Upper lobe of left lung (tissue), 4 donors: ENCODE measurements at regions not wholly inside any gene's neighbourhood (a gene's known extent, or its start where the extent isn't known, plus 50 kb on each side); places are given as distances from the start of the nearest gene placed in this dataset.

ENCODE experiments used
- CTCF ChIP-seq, 6 experiments: fragments of 450-650 bp in 4 of 6; fragments of 200-600 bp in 2 of 6; sonication (generic) in 2 of 6; IDR thresholded peaks; one replicate each; pipeline ENCODE4 v1.5.1; 2016 to 2019; ENCODE audit warnings: antibody characterized with exemption in 6 of 6
- EP300 ChIP-seq, 4 donors: sonication (generic); formaldehyde crosslinking; IDR thresholded peaks; one replicate each; pipeline ENCODE4 v1.5.1; 2017; ENCODE audit warnings: antibody characterized with exemption in 4 of 4, control low read depth in 2 of 4
- POLR2A ChIP-seq, 4 donors: fragments of 450-650 bp; IDR thresholded peaks; one replicate each; pipeline ENCODE4 v1.5.1; 2016 to 2017; ENCODE audit warnings: antibody characterized with exemption in 4 of 4, mild to moderate bottlenecking in 2 of 4

- no peak for TF ChIP-seq CTCF (IDR thresholded peaks at IDR 0.05)
- no peak for TF ChIP-seq POLR2A (IDR thresholded peaks at IDR 0.05)
- no peak for TF ChIP-seq EP300 (IDR thresholded peaks at IDR 0.05)
Observed at GRCh38 chr20:22904905-22905304, 130.2 kb upstream of the SSTR4 start.
